ENCODE measurements at regions not wholly inside any gene's neighbourhood (a gene's known extent, or its start where the extent isn't known, plus 50 kb on each side); places are given as distances from the start of the nearest gene placed in this dataset.

GRCh38 chr12:126616441-126616840 is 1551.2 kb downstream of the AACS start:
- TF ChIP-seq POLR2A (IDR thresholded peaks at IDR 0.05) = no peak
- TF ChIP-seq CTCF (IDR thresholded peaks at IDR 0.05 in 4 of 5, conservative IDR thresholded peaks at IDR 0.05 in 1 of 5) = no peak

All from gastrocnemius medialis (tissue), 4 donors.